Activated CD4-positive, alpha-beta T cell treated with anti-CD3 and anti-CD28 coated beads, Interleukin-10, Interleukin-2, amounts not matched to agents 100 ng/mL and 50 ng/mL, durations not matched to agents 16 hours and 8 hours (primary cell): ENCODE measurements at regions not wholly inside any gene's neighbourhood (a gene's known extent, or its start where the extent isn't known, plus 50 kb on each side); places are given as distances from the start of the nearest gene placed in this dataset.

Source experiments
- DNase-seq: peaks from one replicate; pipeline ENCODE4 v3.0.0-alpha.2; 2020

GRCh38 chr10:120710076-120710475, 141.1 kb upstream of the WDR11 start:
- no peak for DNase-seq

DNA sequence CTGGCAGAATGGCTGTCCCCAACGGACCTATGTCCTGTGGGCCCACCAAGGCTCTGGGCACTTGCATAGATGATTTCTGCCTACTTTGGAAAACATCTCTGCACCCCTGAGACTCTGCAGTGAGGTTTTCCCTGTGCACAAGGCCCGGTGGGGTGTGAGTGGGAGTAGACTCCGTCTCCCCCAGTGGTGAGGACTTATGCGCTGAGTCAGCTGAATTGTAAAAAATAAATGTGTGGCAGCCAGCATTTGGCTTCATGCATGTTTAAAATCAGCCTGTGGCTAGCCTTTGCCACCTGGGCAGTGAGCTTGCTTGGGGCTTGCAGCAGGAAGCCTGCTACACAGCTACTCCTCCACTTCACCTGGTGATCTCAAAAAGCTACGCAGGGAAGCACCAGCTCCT, 139.3 kb upstream of the WDR11 start:
- no peak for DNase-seq

DNA sequence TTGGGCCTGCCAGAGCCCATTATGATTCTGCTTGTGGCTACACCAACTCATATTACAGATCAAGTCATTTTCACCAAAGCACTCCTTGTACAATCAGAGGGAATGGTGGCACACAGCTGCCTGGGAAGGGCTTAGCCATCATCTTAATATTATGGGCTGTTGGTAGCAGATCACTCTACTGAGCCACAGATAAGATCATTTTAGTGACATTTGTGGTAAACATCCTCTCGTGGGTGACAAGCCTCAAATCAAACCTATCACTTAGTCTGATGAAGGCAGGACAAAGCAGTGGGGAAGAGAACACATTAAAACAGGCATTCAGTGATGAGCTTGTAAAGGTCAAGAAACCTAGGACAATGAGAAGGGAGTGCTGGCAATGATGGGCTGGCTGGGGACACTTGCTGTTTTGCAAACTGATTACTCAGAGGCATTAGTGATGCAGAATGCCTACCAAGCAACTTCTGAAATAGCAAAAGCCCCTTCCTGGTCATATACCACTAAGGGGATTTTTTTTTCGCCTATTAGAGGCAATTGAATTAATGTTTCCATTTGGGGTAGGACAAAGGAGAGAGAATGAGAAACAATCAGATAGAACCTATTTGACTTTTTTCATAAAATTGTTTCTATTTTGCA, 137.5 kb upstream of the WDR11 start:
- DNase-seq = no peak

GRCh38 chr10:120715171-120715570, 136.0 kb upstream of the WDR11 start:
- DNase-seq = no peak

- DNase-seq = no peak
Observed at GRCh38 chr10:120719333-120719732, 131.8 kb upstream of the WDR11 start.

GRCh38 chr10:120727001-120727400, 124.2 kb upstream of the WDR11 start:
- no peak for DNase-seq

DNA sequence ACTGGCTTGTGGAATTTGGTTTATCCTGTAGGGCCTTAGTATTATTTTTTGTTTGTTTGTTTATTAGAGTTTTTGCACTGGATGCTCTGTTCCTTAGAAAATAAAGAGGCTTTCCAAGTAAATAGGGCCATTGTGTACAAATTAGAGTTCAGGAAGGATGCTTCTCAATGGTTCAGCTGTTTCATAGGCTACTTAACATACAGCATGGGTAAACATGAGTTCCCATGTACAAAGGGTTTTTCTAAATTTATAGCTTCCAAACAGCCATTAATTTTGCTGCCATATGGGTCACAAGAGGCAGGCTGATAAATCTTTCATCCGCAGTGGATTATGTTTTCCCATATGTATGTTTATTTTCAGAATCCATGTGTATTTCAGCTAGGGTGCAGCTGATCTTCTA, 121.6 kb upstream of the WDR11 start:
- no peak for DNase-seq

- DNase-seq = no peak
Observed at GRCh38 chr10:120732067-120732466, 119.1 kb upstream of the WDR11 start.

GRCh38 chr10:120732643-120733313, 118.4 kb upstream of the WDR11 start:
- DNase-seq = peak; percentile 2

DNA sequence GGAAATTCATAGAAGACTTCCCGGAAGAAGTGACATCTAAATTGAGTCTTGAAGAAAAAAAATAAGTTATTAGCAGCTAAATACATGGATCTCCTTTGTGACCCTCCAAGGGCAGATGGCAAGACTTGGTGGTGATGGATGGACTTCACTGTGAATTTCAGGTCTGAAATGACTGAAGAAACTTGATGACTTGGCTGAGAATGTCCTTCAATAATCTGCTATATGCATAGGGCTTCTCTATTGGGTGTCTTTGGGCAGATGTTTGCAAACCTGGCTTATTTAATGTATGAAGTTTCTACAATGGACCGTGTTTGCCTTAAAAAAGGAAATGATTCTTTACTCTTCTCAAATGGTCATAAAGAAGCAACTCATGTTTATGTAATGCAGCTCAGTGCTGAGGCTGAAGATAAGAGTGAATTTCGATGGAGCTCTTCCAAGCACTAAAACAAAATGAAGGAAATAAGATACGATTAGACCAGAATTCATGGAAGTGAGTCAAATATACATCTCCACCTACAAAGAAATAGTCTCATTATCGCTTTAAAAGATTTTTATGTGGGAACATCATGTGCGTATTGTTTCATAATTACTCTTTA, 116.6 kb upstream of the WDR11 start:
- no peak for DNase-seq

DNA sequence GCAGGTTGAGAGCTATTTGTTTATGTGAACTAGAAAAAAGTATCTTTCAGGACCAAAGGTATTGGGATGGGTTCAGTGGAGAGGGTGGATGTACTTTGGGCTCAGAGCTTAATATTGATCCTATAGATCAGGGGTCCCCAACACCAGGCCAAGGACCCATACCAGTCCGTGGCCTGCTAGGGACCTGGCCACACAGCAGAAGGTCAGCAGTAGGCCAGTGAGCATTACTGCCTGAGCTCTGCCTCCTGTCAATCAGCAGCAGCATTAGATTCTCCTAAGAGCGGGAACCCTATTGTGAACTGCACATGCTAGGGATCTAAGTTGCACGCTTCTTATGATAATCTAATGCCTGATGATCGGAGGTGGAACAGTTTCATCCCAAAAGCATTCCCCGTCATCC, 115.8 kb upstream of the WDR11 start:
- no peak for DNase-seq

GRCh38 chr10:120735773-120736371, 115.3 kb upstream of the WDR11 start:
- peak; percentile 20 for DNase-seq

DNA sequence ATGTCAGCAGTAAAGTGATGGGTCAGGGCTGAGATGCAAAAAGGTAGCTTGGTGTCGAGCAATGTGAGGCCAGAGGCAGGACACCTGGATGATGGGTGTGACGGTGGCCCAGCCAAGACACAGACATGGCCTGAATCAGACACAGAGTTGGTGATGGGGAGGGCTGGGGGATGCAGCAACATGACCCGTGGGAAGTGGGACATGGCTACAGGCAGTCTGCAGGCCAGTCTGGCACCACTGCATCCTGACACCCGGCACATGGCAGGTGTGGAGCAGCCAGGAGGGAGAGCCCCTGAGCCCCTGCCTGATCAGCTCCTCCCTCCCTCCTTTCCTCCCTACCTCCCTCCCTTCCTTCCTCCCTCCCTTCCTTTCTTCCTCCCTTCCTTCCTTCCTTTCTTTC, 114.8 kb upstream of the WDR11 start:
- DNase-seq = no peak

DNA sequence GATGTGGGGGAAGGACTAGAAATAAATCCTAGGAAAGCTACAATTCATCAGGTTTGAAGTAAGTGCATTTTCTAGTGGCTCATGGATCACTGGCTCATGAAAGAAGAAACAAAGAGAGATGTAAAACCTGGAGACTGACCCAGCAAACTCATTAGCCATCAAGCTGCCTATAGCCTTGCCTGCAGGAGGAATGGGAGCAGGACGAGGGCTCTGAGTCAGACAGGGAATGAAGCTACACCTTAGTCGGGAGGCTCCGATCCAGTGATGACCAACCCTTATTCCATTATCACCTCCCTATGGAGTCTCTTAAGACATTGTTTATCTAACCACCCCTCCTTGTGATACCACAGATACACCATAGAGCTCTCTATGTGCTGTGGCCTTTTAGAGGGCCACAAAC, 112.5 kb upstream of the WDR11 start:
- no peak for DNase-seq

DNA sequence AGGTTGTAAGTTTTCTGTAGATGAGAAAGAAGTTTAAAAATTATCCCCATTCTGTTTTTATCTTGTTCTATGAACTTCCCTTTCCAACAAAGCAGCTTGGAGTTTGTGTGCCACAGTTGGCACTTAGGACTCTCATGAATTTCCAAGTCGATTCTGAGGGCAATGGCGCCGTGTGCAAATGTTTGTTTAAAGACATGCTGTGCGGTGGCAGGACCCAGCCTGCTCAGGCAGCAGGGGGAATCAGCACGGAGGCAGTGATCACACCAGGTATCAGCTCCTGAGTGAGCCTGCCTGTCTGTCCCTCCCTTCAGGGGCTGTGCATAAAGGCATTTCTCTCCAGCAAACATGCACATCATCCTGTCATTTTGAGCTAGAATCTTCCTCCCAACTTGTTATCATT, 109.8 kb upstream of the WDR11 start:
- DNase-seq = no peak

- no peak for DNase-seq
Observed at GRCh38 chr10:120742373-120742772, 108.8 kb upstream of the WDR11 start.

DNA sequence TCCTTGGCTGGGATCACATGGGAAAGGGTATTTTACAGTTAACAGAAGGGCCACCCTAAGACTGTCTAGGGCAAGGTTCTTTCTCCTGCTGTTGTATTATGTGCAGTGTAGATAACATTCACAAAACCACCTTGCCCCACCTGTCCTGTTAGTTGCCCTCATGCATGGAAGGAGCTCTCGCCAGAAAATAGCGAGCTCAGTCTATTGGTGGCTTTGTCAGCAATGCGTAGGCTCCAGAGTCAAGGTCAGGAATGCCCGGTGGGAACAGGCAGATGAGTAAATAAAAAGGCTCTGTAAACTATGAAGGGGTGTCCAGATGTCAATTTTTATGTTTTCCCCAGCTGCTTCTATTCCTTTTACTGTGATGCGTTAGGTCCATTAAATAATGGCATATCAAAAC, 107.1 kb upstream of the WDR11 start:
- DNase-seq = no peak

DNA sequence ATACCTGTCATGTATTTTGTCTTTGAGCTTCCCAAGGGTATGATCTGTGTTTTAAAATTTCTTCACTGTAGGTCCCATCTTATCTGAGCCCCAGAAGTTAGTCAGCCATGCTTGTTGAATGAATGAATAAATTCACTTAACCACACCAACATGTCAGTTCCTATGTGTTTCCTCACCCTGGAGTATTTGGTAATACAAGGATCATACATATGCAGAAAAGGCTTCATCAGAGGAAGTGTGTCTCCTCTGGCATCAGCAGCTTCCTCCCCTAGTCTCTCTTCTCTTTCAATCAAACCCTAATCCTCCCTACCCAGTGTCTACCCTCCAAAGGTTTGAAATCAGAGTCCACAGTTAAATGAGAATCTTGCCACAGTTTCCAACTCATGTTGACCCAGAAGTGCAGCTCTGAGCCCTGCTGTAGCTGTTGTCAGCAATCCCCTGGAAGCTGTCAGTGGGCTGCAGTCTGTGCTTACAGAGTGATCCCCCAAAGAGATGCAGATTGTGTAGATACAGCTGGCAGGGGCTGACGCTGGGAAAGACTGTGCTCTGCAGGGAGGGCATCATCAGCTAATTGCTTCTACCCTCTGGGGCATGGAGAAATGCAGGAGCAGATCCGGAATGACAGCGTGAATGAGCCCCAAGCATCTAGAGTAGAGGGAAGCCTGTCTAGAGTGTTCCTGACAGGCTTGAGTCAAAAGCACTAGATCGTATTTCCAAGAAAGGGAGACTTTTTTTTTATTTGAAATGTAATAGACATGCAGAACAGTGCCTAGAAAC, 105.0 kb upstream of the WDR11 start:
- no peak for DNase-seq

- DNase-seq = no peak
Observed at GRCh38 chr10:120748519-120748918, 102.6 kb upstream of the WDR11 start.

DNA sequence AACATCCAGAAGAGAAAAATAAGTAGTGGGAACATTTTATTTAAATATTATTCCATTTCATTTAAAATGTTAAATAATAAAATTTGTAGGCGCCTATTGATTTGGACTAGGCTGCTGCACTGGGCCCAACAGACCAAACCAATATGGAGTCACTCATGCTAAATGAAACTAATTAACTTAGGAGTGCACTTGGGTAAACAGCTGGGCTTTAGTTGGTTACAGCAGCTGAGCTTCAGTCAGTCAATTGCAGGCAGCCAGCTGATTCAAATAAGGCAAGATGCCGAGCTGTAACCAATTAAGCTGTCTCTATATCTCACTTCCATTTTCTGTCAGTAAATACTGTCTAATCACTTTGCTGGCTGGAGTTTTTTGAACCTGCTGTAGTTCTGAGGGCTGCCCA, 102.1 kb upstream of the WDR11 start:
- DNase-seq = no peak

- DNase-seq = no peak
Observed at GRCh38 chr10:120749856-120750566, 101.2 kb upstream of the WDR11 start.

- DNase-seq = no peak
Observed at GRCh38 chr10:120755771-120756170, 95.4 kb upstream of the WDR11 start.

- no peak for DNase-seq
Observed at GRCh38 chr10:120760253-120760652, 90.9 kb upstream of the WDR11 start.
